GM18505 (cell line): ENCODE measurements at regions not wholly inside any gene's neighbourhood (a gene's known extent, or its start where the extent isn't known, plus 50 kb on each side); places are given as distances from the start of the nearest gene placed in this dataset.

ENCODE experiments used
- ATAC-seq: cut with Tn5 transposase; IDR thresholded peaks from one replicate; pipeline ENCODE4 v1.9.1; 2021; ENCODE audit not compliant: unreplicated experiment
- POLR2A ChIP-seq: IDR thresholded peaks from 4 replicates; pipeline ENCODE4 v1.6.1; 2011; ENCODE audit warnings: borderline replicate concordance; ENCODE audit not compliant: insufficient read depth, insufficient read length; ENCODE audit errors: extremely low read depth

DNA sequence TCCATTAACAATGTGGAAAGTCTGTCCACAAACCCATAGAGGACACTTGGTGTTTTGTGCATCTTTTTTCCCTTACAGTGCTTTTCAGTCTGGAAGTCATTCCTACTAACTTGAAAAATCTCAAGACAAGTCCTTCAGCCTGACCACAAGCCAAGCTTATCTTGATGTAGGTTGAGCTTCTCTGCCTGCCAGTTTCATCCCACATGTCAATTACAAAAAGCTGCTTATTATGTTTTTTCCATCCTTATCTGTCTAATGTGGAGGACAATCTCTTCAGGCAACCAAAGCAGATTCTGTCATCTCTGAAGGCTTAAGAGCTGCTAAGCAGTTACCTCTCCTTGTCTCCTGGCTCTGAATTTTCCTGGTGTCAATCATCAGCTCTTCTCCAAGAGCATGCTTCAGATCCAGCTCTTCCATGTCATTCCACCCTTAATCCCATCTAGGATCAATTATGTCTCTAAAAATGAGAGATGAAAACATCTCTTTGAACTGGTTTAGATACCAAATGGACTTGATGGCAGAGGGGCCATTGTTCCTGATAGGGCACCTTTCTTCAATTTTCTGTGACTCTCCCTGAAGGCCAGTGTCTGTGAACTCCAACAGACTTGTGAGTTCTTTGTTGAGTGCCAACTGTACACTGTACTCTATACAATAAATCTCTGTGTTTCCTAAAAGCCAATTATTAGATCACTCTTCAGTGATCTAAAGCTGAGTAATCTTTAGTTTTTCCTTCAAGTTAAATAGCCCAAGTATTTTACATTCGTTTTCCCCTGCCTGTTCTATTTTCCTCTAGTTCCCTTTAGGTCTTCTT, 208.6 kb downstream of the RBM43 start:
- no peak for TF ChIP-seq POLR2A
- ATAC-seq, result no peak

DNA sequence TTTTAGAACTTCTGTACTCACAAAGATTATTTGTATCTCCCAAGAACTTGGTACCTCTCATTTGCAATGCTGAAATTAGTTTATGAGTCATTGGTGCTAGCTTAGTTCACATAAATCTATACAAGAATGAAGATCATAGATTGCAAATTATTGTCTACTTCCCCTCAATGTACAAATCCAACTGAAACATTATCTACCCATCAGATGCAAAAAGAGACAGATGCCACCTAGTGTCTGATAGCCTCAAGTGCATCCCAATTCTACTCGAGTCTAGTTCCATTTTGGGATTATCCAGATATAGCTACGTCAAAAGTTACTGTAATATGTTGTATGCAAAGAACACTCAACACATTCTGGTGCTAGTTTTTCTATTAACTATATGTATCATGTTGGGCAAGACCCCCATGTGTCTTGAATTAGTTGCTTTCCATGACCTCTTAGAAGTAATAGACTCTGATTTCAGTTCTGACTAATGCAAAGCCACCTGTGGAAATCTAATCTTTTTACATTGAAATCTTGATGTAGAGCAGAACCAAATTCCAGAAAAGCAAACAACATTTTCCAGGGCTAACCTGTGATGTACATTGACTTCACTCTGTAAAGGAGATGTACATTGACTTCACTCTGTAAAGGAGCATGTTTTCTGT, 210.0 kb downstream of the RBM43 start:
- no peak for TF ChIP-seq POLR2A

DNA sequence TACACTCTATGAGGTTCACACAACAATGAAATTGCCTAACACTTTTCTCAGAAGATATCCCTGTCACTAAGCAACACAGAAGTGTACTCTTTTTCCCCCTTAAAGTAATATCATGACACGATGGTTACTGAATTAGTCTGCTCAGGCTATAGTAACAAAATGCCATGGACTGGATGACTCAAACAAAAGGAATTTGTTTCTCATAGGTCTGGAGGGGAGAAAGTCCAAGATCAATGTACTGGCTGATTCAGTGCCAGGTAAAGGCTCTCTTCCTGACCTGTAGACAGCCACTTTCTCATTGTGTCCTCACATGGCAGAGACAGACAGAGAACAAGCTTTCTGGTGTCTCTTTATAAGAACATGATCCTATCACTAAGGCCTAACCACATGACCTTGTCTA, 211.9 kb downstream of the RBM43 start:
- no peak for TF ChIP-seq POLR2A
- no peak for ATAC-seq

More for the DNA sequence above, 210.0 kb downstream of the RBM43 start:
- peak; percentile 82 for ATAC-seq

DNA sequence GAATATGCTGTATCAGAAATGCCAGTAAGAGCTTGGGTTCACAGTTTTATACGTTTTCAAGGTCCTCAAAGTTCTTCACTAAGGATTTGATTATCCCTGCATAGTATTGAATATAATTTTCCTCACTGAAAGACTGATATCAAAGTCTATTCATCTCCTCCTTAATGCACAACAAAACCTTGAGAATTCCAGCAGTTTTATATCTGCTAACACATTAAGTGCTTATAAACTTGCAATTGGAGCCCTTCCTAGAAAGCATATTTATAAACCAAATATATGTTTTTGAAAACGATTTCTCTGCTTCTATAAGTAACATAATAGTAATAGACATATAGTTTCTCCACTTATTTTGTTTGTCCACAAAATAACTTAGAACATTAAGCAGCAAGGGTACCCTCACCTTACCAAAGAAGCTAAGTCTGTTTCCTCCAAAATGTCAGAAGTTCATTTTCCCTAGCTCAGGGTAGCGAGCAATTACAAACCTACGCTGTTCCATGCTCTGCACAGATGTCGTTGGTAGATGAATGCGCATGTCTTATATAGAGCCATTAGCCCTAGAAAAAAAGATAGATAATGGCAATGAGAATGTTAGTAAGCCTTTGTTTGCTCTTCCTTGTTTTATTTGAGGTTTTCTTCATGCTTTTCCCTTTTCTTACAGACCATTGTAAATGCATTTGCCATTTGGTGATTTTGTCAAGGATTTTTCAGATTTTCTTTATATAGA, 213.2 kb downstream of the RBM43 start:
- TF ChIP-seq POLR2A, result no peak
- ATAC-seq, result no peak

DNA sequence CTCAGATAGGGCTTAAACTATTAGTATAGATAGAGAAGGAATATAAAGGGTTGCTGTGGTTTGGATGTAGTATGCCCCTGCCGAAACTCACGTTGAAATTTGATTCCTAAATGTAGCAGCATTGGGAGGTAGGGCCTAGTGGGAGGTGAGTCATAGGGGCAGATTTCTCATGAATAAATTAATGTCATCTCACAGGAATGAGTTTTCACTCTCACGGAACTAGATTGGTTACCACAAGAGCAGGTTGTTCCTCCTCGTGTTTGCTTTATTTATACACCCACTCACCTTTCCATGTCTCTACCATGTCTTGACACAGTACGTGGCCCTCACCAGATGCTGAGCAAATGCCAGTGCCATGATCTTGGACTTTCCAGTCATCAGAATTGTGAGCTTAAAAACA, 218.2 kb downstream of the RBM43 start:
- ATAC-seq, result no peak
- no peak for TF ChIP-seq POLR2A

DNA sequence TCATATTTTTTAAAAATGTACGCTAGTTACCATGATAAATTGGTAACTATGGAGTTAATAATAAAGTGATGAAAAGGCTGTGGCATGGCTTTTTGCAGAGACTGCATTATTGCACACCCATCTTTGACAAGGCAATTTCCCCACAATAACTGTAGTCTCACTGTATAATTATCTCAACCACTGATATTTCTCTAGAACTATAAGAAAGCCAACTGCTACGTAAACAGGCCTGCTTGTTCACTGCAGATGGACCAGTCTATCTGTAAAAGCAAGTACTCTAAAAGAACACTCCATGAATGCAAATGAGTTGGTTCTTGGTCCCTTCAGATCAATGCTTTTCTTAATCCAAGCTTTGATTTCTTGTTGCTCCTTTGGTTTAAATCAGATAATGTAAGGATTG, 218.7 kb downstream of the RBM43 start:
- no peak for ATAC-seq
- TF ChIP-seq POLR2A, result no peak

DNA sequence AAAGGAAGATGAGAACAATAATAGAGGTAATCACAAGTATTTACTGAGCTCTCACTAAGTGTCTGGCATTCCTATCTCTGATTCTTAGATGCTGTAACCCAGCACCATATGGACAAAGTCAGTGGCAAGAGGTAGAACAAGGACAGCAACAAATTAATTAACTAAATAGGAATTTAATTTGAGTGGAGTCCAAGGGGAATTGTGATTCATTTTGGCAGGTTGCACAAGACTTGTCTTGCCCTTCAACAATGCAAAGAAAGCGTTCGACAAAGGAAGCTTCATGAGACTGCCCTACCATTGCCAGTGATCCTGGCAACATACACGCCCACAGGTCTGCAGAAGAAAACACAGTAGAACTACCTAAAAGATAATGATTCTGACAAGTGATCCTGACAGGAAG, 221.6 kb downstream of the RBM43 start:
- no peak for TF ChIP-seq POLR2A
- no peak for ATAC-seq

DNA sequence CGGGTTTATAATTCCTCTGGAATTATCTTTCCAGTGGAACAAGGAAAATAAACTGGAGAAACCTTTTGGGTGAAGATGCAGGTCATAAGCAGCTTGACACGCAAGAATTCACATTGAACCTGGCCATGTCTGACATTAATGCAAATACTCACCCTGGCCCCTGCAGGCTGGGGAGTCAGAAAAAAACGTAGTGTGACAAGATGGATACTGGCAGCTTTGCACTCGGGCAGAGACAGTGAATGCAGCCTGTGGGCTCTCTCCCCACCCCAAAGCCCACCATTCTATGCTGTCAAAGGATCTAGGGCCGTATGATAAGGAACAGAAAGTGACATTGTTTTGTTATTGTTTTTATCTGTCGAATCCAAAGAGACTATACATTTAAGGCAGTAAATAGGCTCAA, 223.1 kb downstream of the RBM43 start:
- no peak for ATAC-seq
- no peak for TF ChIP-seq POLR2A

DNA sequence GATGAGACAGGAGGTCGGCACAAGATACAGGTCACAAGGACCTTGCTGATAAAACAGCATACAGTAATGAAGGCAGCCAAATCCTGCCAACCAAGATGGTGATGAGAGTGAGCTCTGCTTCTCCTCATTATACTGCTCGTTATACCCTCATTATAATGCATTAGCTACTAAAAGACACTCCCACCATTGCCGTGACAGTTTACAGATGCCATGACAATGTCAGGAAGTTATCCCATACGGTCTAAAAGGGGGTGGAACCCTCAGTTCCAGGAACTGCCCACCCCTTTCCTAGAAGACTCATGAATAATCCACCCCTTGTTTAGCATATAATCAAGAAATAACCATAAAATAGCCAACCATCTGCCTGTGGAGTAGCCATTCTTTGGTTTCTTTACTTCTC, 224.2 kb downstream of the RBM43 start:
- no peak for ATAC-seq

DNA sequence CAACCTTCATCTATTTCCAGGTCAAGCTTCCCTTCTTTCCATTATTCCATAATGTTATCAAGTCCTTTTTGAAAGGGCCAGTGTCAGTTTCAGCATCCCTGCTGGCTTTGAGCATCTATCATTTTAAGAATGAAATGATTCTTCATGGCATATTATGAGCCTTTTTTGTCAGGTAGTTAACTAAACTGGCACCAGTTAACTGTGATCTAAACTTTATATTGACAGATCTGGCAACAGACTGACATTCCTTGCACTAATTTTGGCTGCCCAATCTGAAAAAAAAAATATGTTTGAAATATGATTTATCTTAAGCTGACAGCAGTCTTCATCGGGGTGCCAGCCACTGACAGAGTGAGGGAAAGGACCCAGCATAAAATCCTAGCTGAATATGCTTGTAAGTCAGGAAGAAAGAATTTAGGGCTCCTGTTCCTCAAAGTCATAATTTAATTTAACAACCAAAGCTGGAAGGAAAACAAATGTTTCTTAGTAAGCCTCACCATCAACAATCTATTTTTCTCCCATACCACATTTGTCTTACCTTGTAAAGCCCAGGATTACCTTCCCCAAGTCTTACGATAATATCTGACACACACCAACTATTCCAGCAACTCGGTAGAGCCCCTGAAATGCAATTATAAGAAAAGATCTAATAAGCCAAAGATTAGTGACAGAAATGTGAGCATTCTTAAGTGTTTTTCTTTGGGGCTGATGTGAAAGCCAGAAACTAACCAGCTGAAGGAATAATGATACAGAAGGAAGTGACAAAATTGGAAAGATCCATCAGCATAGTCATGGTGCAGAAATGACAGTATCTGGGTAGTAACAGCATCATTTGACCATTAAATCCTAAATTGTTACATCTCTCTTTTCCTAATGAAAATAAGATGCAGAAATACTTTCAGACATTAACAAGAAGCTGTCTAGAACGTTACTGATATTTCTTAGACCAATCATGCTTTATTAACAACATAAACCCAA, 228.1 kb downstream of the RBM43 start:
- no peak for ATAC-seq
- TF ChIP-seq POLR2A, result no peak

More for the DNA sequence above, 224.2 kb downstream of the RBM43 start:
- TF ChIP-seq POLR2A, result no peak

DNA sequence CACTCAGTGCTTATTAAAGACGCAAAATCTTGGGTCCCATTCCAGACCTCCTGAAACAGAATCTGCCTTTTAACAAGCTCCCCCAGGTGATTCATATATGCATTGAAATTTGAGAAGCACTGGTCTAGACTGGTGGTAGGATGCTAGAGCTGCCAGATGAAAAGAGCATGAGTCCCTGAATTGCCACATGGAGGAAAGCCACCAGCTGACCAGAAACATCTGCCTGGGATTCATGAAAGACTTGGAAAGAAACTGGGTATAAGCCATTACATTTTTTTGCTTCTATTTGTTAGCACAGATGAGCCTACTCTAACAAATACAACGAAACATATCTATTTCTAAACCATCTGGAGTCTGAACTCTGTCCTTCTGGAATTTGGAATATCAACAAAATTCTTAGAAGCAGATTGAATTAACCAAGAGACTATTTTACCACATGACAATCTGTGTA, 228.9 kb downstream of the RBM43 start:
- no peak for ATAC-seq

DNA sequence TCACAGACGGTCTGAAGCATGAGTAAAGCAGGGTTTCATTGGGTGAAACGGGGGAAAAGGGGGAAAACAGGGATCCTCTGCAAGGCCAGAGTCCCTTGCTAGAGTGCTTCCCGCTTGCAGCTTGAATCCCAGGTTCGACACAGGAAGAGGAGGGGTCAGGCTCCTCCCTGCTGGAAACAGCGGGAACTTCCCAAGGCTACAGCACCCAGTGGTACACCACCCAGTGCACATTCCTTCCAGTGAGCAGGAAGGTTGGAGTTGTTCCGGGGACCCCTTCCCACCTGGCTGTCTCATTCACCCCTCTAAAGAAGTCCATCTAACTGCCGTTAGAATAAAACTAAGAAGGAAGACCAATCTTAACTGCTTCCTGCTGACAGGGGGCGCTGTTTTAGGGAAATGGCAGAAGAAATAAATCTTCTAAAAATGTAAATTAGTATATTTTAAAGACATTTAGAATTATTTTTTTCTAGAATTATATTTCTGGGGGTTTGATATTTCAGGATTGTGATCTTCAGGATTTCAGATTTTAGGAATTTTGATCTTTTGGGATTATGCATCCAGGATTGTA, 230.9 kb downstream of the RBM43 start:
- no peak for ATAC-seq
- no peak for TF ChIP-seq POLR2A

More for the DNA sequence above, 228.9 kb downstream of the RBM43 start:
- TF ChIP-seq POLR2A, result no peak

DNA sequence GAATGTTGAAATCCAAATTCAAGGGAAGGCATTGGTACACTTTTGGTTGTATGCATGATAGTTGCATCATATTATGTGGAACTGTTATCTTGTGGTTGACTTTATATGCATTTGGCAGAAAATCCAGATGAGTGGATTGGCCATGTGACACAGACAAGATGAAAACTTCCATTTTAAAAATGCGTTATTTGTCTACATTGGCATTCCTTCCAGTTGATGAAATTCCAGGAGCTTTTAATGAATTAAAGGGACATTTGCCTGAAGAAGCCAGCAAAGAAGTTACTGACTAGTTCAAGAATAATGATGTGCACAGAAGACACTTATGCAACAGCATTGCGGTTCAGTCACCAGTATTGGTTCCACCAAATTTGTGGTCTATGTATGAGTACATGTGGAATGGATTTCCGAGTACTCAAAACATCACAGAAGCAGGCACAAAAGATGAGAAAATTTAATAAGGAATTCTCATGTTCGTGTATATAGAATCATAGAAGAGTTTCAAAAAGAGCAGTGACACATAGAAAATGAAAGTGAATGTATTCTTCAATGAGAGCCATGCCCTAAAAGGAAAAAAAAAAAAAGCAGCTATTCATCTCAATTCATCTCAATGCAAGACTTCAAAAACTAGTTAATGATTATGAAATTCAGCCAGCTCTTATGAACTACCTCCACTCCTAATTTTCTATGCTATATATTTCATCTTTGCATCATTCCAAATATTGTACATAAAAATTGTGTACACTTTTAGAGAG, 232.1 kb downstream of the RBM43 start:
- TF ChIP-seq POLR2A, result no peak
- ATAC-seq, result no peak
